ENCODE measurements at regions not wholly inside any gene's neighbourhood (a gene's known extent, or its start where the extent isn't known, plus 50 kb on each side); places are given as distances from the start of the nearest gene placed in this dataset.
A peak's percentile ranks its signal among the peaks of the same experiment; 100 is the strongest.

DNA sequence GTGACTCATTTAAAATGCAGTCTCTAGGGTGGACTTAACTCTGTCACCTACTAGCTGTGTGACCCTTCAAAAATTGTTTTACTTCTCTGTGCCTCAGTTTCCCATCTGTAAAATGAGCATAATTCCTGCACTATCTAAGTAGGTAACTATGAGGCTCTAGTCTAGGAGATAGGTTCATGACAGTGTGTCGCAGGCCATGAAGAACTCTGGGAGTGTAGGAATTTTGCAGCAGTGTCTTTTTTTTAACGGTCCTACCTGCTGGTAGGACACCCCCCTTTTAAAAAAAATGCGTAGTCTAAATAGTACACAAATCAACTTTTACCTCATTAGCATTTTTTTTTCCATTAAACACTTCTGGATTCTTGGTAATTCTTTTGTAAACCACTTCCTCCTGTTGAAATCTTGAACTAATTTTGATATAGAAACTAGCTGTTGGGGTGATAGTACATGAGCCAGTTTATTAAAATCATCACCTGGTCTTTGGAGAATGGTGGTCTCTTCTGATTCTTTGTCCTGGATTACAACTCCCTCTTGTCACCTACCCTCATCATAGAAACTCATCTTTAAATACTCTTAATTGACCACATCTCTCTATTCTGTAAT is 86.0 kb upstream of the SLC38A2 start:
- H3K4me3 ChIP-seq: no peak overlapping the region
- TF ChIP-seq, protein P1, sequence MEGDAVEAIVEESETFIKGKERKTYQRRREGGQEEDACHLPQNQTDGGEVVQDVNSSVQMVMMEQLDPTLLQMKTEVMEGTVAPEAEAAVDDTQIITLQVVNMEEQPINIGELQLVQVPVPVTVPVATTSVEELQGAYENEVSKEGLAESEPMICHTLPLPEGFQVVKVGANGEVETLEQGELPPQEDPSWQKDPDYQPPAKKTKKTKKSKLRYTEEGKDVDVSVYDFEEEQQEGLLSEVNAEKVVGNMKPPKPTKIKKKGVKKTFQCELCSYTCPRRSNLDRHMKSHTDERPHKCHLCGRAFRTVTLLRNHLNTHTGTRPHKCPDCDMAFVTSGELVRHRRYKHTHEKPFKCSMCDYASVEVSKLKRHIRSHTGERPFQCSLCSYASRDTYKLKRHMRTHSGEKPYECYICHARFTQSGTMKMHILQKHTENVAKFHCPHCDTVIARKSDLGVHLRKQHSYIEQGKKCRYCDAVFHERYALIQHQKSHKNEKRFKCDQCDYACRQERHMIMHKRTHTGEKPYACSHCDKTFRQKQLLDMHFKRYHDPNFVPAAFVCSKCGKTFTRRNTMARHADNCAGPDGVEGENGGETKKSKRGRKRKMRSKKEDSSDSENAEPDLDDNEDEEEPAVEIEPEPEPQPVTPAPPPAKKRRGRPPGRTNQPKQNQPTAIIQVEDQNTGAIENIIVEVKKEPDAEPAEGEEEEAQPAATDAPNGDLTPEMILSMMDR (IDR thresholded peaks at IDR 0.05; ENCODE audit: control extremely low read depth, extremely low read depth): no peak
- H3K36me3 ChIP-seq (ENCODE audit: control insufficient read depth in 4 of 4, insufficient read depth in 4 of 4, low read length in 4 of 4): no peaks in the 10 kb centered on the region
- DNase-seq (no peak), ATAC-seq (ENCODE audit: insufficient read depth, low FRiP score) (peak; percentile 8)
- WGBS, 2 donors: 43 to 75% methylated on average over 3 of the region's 3 CpGs
- H3K27ac ChIP-seq (ENCODE audit: low read depth in 1 of 2, low read length in 1 of 2): no peak overlapping the region
- H3K9ac ChIP-seq (ENCODE audit: insufficient read depth in 1 of 2, low read length in 2 of 2): no peak overlapping the region
- H3K27me3 ChIP-seq (ENCODE audit: control insufficient read depth in 3 of 3, insufficient read depth in 3 of 3, low read length in 2 of 3): no peaks in the 10 kb centered on the region
- H3K9me3 ChIP-seq (ENCODE audit: control insufficient read depth in 4 of 4, insufficient read depth in 3 of 4, low read length in 3 of 4): no peaks in the 10 kb centered on the region
- H3K4me1 ChIP-seq (ENCODE audit: control insufficient read depth in 5 of 5, insufficient read depth in 5 of 5, low read length in 5 of 5): peaks cover 10 to 39% (median 28%) of the 10 kb centered on the region in 5 donors

DNA sequence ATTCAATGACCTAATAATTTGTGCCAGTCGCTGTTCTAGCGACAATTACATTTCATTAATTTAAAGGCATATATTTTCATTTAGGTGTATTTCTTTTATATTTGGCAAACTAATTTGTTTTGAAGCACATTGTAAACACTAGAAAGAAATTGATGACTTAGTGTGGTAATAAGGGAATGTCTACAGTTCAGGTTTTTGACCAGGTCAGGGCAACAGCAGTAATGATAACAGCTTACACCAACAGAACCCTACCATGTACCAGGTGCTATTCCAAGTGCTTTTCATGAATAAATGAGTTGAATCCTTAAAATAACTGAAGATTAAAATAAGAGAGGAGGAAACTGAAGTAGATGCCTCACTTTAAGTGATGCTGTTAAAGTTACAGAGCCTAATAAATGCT is 85.4 kb upstream of the SLC38A2 start:
- WGBS, 2 donors: 95 to 97% methylated on average over 2 of the region's 2 CpGs
- Histone ChIP-seq H3K27ac (ENCODE audit: low read depth in 1 of 2, low read length in 1 of 2) (no peak overlapping the region), H3K36me3 (ENCODE audit: control insufficient read depth in 4 of 4, insufficient read depth in 4 of 4, low read length in 4 of 4) (no peaks in the 10 kb centered on the region), H3K4me3 (no peak overlapping the region), H3K4me1 (ENCODE audit: control insufficient read depth in 5 of 5, insufficient read depth in 5 of 5, low read length in 5 of 5) (peaks cover 10 to 34% (median 25%) of the 10 kb centered on the region in 5 donors), H3K9ac (ENCODE audit: insufficient read depth in 1 of 2, low read length in 2 of 2) (no peak overlapping the region), H3K27me3 (ENCODE audit: control insufficient read depth in 3 of 3, insufficient read depth in 3 of 3, low read length in 2 of 3) (no peaks in the 10 kb centered on the region), H3K9me3 (ENCODE audit: control insufficient read depth in 4 of 4, insufficient read depth in 3 of 4, low read length in 3 of 4) (no peaks in the 10 kb centered on the region)
- TF ChIP-seq, protein P1 (IDR thresholded peaks at IDR 0.05; ENCODE audit: control extremely low read depth, extremely low read depth): no peak
- DNase-seq (no peak), ATAC-seq (ENCODE audit: insufficient read depth, low FRiP score) (no peak)

DNA sequence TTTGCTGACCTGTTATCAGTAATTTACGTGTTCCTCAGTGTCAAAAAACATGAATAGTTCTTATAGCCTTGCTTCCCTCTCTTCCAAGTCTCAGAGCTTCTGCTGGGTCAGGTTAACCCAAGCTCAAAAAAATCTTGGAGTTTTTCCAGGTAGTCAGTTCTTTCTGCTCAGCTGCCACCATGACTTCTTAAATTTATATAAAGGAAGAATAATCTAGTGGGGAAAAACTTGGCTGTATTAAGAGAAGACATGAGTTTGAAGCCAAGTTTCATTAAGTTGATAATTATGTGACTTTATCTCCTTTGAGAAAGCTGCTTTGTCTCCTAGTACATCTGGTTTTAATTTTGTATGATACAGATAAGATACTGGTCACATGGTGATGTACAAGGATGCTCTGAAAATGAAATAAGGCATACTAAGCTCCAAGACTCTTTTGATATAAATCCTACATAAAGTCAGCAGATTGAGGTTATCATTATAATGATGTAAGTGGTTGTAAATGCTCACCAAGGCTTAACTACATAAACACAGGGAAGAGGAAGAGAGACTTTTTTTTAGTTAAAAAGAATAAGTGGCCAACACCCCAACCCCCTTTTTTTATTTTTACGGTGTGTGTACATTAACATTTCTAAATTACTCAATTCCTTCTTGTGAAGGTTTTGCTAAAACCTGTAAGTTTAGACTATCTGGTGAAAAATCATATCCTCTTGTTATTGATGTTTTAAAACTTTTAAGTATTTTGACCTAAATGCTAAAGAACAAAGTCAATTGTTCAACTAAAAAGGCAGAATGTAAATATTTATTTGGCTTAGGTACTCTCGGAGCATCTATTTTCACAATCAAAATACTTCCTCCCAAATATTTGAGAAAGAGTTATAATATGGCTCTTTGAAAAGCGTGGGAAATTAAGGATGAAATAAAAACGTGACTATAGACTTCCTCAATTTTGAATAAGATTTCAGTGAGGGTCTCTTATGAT is 84.1 kb upstream of the SLC38A2 start:
- Histone ChIP-seq H3K27me3 (ENCODE audit: control insufficient read depth in 3 of 3, insufficient read depth in 3 of 3, low read length in 2 of 3) (no peaks in the 10 kb centered on the region), H3K27ac (ENCODE audit: low read depth in 1 of 2, low read length in 1 of 2) (no peak overlapping the region), H3K9ac (ENCODE audit: insufficient read depth in 1 of 2, low read length in 2 of 2) (no peak overlapping the region), H3K4me3 (no peak overlapping the region), H3K9me3 (ENCODE audit: control insufficient read depth in 4 of 4, insufficient read depth in 3 of 4, low read length in 3 of 4) (no peaks in the 10 kb centered on the region), H3K36me3 (ENCODE audit: control insufficient read depth in 4 of 4, insufficient read depth in 4 of 4, low read length in 4 of 4) (no peaks in the 10 kb centered on the region), H3K4me1 (ENCODE audit: control insufficient read depth in 5 of 5, insufficient read depth in 5 of 5, low read length in 5 of 5) (peaks cover 0 to 21% (median 15%) of the 10 kb centered on the region in 5 donors)
- WGBS, 2 donors: 26 to 46% methylated on average over 5 of the region's 5 CpGs
- TF ChIP-seq, protein P1 (IDR thresholded peaks at IDR 0.05; ENCODE audit: control extremely low read depth, extremely low read depth): no peak
- ATAC-seq (ENCODE audit: insufficient read depth, low FRiP score) (no peak), DNase-seq (peak in 2 of 3 donors; percentile 76 to 79)
